CD4-positive, alpha-beta T cell treated with Interleukin-21 for 1 hour (primary cell): ENCODE measurements at regions not wholly inside any gene's neighbourhood (a gene's known extent, or its start where the extent isn't known, plus 50 kb on each side); places are given as distances from the start of the nearest gene placed in this dataset.
"Not testable (repeated sequence)": the region's sequence is repeated elsewhere in the genome, so short reads cannot be mapped to it uniquely, and the experiment has no call there.

Experiments
- DNase-seq: peaks from one replicate; pipeline ENCODE4 v3.0.0-alpha.2; 2020

DNA sequence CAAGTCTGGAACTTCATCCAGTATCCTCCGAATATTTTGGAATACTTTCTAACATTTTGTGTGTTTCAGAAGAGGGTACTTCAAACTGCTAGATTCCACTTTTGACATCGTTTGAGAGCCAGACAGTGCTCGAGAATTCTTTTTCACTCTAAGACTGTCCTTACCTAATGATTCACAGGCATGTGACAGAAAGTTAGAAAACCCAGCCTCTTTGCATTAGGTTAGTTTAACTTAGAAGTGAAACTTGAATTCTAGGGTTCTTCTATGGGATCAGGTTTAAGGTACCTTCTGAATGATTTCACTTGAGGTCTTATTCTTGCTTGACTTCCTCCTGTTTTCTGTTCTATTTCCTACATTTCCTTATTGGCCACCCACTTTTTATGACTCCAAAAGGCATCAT, 431.8 kb downstream of the SLC6A15 start:
- DNase-seq: no peak

- no peak for DNase-seq
Observed at GRCh38 chr12:84470361-84470760, 442.2 kb downstream of the SLC6A15 start.

DNA sequence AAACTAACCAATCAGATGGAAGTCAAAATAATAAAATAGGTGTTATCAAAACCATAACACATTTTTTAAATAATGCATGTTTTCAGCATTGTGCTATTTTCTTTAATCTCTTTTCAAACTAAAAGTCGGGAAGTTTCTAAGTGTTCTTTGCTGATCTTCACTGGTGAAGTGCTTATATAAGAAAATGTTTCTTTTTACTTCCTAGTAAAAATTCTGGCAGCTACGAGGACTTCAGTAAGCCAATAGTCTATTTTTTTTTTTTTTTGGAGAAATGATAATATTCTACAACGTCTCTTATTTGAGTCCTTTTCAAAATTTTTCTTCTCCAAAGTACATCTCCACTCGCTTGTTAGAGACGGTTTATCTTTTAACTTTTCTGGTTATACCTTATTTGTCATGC, 448.0 kb downstream of the SLC6A15 start:
- DNase-seq: no peak

DNA sequence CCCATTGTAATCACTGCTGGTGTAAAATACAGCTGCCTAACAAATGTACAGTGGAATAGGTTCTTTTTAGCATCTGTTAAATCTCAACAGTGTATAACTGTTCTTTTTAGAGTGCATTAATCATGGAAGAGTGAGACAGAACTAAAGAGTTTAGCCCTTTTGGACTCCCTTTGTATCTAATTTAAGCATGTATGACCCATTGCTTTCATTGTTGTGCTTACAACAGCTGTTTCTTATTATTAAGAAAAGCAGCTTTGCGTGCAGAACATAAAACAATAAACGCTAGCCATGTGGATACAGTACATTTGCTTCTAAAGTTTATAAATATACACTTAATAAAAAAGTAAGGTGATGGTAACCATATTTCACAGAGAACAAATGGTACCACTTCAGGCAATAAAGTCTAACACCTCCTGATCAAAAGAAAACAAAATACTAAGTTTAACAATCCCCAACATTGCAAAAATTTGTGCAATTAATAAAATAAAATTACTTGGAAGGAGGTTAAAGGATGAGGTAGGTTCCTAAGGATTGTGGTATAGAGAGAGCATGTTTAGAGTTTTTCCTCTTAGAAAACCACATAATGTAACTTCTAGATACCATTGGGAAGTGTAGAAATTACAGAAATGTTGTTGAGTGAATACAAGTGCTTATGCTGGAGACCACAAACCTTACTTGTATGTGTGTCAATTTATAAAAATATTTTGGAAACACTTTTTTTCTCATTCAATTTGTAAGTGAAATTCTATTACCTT, 448.7 kb downstream of the SLC6A15 start:
- no peak for DNase-seq

GRCh38 chr12:84455598-84455997, 457.0 kb downstream of the SLC6A15 start:
- no peak for DNase-seq

- not testable (repeated sequence) for DNase-seq
Observed at GRCh38 chr12:84446478-84446877, 466.1 kb downstream of the SLC6A15 start.

DNA sequence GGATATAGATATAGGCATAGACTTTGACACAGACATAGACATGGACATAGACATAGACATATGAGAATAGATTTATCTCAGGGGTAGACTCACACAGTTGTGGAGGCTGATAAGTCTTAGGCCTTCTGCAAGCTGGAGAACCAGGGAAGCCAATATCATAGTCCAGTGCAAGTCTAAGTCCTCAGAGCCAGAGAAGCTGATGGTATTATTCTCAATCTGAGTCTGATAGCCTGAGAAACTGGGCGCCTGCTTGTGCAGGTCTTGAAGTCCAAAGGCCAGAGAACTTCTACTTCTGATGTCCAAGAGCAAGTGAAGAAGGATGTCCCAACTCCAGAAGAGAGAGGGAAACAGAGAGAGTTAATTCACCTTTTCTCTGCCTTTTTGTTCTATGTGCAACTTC, 476.5 kb downstream of the SLC6A15 start:
- no peak for DNase-seq

GRCh38 chr12:84435682-84436081, 476.9 kb downstream of the SLC6A15 start:
- no peak for DNase-seq

DNA sequence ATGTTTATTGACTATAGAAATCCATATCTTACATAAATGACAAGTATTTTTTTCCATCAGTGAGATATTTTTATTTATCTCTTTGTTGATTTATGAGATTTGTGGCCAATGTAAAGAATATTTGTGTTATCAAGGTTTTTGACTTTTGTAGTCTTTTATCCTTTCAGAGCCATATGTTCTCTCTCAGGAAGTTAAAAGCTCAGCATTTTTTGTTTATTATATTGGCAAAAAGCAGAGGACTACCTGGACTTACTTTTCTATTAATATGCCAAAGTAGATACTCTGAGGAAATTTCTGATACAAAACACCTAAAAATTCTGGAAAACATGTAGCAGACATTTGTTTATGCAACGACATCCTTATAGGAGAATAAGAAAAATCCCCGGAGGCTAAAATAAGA, 490.3 kb downstream of the SLC6A15 start:
- DNase-seq: no peak

DNA sequence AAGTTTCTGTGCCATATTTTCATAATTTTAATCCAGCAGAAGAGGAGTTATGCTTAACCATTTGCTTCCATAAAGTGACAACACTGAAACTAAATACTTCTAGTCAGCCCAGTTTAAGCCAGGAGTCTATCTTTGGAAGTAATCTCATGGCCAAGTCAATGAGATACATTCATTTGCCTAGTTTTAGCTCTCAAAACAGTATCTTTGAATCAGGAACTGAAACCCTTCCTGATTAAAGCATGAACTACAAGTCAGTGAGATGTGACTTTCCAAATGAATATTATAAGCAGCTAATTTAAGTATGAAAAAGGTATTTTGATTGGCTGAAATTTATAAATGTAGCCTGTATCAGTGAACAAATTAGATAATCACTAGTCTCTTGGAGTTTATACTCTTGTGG, 491.5 kb downstream of the SLC6A15 start:
- DNase-seq: no peak

DNA sequence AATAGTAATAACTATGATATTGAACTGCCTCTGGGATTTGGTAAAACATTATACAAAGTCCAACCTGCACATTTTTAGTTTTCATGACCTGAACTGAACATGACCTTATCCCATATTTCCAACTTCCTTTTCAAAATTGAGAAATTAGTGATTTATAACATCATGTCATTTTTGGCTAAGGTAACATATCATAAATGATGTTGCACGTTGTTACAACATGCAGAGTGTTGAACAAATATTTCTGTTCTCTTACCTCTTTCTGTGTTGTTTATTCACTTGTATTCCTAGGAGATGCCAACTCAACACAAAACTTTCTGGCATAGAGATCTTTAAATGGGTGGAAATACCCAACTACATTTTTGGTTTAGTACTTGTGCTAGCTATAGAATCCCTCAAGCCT, 496.0 kb downstream of the SLC6A15 start:
- no peak for DNase-seq

- no peak for DNase-seq
Observed at GRCh38 chr12:84415946-84416345, 496.7 kb downstream of the SLC6A15 start.

- DNase-seq: no peak
Observed at GRCh38 chr12:84413656-84414055, 498.9 kb downstream of the SLC6A15 start.

DNA sequence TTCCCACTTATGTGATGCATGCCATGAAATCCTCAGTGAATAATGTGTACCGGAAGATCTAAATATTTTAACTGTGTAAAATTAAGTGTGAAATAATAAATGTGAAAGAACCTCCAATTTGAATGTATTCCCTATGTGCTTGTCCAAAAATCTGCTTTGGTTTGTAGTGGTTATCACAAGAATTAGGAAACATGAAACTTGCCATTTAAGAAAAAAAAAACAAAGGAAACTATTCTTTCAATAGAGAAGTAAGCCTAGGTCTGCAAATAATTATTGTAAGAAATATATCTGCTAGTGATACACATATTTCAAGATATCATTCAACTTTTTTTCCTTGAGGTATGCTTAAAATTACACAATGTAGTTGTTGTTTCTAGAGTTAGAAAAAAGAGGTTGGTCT, 500.4 kb downstream of the SLC6A15 start:
- DNase-seq: no peak

- DNase-seq: no peak
Observed at GRCh38 chr12:84411031-84411430, 501.6 kb downstream of the SLC6A15 start.

- DNase-seq: no peak
Observed at GRCh38 chr12:84408936-84409335, 503.7 kb downstream of the SLC6A15 start.

DNA sequence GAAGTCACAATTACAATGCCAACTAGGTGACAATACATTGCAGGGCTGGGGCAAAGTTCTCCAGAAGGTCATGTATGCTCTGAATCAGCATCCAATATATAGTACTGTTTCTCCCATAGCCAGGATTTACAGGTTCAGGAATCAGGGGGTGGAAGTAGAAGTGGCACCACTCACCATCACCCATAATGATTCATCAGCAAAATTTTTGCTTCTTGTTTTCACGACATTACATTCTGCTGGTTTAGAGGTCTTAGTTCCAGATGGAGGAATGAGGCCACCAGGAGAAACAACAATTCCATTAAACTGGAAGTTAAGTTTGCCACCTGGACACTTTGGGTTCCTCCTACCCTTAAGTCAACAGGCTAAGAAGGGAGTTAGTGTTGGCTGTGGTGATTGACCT, 505.9 kb downstream of the SLC6A15 start:
- not testable (repeated sequence) for DNase-seq

- no peak for DNase-seq
Observed at GRCh38 chr12:84397846-84398245, 514.8 kb downstream of the SLC6A15 start.

DNA sequence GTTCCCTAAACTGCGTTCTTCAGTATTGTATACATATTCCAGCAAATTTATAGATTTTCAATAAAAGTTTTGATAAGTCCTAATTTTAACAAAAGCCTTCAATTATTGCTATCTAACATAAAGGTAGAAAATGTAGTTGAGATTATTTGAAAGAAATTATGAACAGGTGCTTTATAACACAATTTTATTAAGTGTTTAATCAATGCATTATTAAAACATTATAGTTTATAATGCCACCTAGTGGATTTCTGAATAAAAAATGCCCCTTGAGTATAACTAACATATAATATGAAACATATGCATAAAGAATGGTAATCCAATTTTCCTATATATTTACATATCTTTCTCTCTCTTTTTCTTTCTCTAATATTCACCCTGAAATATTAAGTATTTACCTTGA, 515.3 kb downstream of the SLC6A15 start:
- DNase-seq: no peak

GRCh38 chr12:84391176-84391575, 521.4 kb downstream of the SLC6A15 start:
- not testable (repeated sequence) for DNase-seq

GRCh38 chr12:84384384-84384783, 528.2 kb downstream of the SLC6A15 start:
- no peak for DNase-seq

GRCh38 chr12:84382486-84382885, 530.1 kb downstream of the SLC6A15 start:
- DNase-seq: not testable (repeated sequence)

- no peak for DNase-seq
Observed at GRCh38 chr12:84376320-84376719, 536.3 kb downstream of the SLC6A15 start.

DNA sequence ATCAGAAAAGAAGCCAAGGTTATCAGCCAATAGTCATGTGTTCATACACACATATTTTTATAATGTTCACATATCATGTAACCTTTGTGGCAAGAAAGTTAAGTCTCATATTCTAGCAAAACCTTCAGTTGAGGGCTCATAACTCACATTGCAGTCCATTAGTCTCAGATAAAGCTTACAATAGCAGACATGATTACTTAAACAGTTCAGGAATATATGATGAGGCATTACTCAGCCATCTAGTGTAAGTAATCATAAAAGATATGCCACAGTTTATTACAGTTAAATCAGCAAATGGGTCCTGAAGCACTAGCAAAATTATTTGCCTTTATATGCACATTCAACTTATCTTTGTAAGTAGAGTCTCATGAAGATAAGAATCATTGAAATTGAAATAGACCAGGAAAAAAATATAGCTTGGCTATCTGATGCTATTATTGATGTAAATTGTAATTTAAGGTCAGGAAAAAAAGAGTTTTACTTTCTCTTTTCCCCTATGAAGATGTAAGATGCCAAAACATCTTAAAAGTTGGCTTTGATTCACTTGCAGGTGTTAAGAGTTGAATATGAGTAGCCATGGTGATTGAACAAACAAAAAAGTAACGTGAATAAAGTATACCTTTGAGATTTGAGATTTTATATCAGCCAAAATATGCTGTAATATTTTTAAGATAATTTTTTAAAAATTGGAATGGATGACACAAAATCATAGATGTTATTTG, 537.0 kb downstream of the SLC6A15 start:
- DNase-seq: no peak

GRCh38 chr12:84362552-84362897, 550.1 kb downstream of the SLC6A15 start:
- DNase-seq: no peak
